Lung (tissue), 11 donors: ENCODE measurements at regions not wholly inside any gene's neighbourhood (a gene's known extent, or its start where the extent isn't known, plus 50 kb on each side); places are given as distances from the start of the nearest gene placed in this dataset.

ENCODE experiments used
- ATAC-seq: fragments of 200-7000 bp; cut with Tn5 transposase; one replicate; pipeline ENCODE4 v1.9.1; 2020; ENCODE audit warnings: moderate number of reproducible peaks; ENCODE audit not compliant: insufficient read depth, low FRiP score
- DNase-seq, 3 donors: peaks; one replicate each; pipeline ENCODE4 v3.0.0-alpha.2; 2013 to 2017
- H3K27ac ChIP-seq, 2 donors: one replicate each; pipeline ENCODE4 v1.5.1; 2013; ENCODE audit warnings: mild to moderate bottlenecking in 2 of 2, moderate library complexity in 2 of 2, control low read depth in 1 of 2, inconsistent platforms in 1 of 2, low read depth in 1 of 2, low read length in 1 of 2
- H3K27me3 ChIP-seq, 3 donors: one replicate each; pipeline ENCODE4 v1.5.1; 2013; ENCODE audit warnings: low read length in 2 of 3; ENCODE audit not compliant: control insufficient read depth in 3 of 3, insufficient read depth in 3 of 3
- H3K36me3 ChIP-seq, 4 donors: one replicate each; pipeline ENCODE4 v1.5.1; 2013; ENCODE audit warnings: low read length in 4 of 4, mild to moderate bottlenecking in 1 of 4, moderate library complexity in 1 of 4; ENCODE audit not compliant: control insufficient read depth in 4 of 4, insufficient read depth in 4 of 4
- H3K4me1 ChIP-seq, 5 donors: one replicate each; pipeline ENCODE4 v1.5.1; 2013; ENCODE audit warnings: low read length in 5 of 5, mild to moderate bottlenecking in 2 of 5, moderate library complexity in 1 of 5; ENCODE audit not compliant: control insufficient read depth in 5 of 5, insufficient read depth in 5 of 5
- H3K4me3 ChIP-seq: one replicate; pipeline ENCODE4 v1.5.1; 2013; ENCODE audit warnings: mild to moderate bottlenecking, control low read depth, moderate library complexity
- H3K9ac ChIP-seq, 2 donors: one replicate each; pipeline ENCODE4 v1.5.1; 2013; ENCODE audit warnings: low read length in 2 of 2, control low read depth in 1 of 2; ENCODE audit not compliant: insufficient read depth in 1 of 2
- H3K9me3 ChIP-seq, 4 donors: one replicate each; pipeline ENCODE4 v1.5.1; 2013; ENCODE audit warnings: low read length in 3 of 4, mild to moderate bottlenecking in 1 of 4, moderate library complexity in 1 of 4; ENCODE audit not compliant: control insufficient read depth in 4 of 4, insufficient read depth in 3 of 4
- WGBS, 2 donors: extraction: QIAGEN DNeasy Blood & Tissue Kit; methylation state at CpG; one replicate each; pipeline ENCODE4 v1.1.7; 2013; 5-methylcytosine and 5-hydroxymethylcytosine counted together
- TF ChIP-seq, protein P1 (sequence below): IDR thresholded peaks from 2 replicates; pipeline ENCODE4 v1.5.1; 2012; ENCODE audit warnings: mild to moderate bottlenecking; ENCODE audit errors: control extremely low read depth, extremely low read depth
- donor health status: control.
- donor health status: control.
- donor health status: Bipolar disorder and iron deficiency.
- donor health status: healthy.
- donor health status: DM: yes; HTN: yes; CAD: no.

DNA sequence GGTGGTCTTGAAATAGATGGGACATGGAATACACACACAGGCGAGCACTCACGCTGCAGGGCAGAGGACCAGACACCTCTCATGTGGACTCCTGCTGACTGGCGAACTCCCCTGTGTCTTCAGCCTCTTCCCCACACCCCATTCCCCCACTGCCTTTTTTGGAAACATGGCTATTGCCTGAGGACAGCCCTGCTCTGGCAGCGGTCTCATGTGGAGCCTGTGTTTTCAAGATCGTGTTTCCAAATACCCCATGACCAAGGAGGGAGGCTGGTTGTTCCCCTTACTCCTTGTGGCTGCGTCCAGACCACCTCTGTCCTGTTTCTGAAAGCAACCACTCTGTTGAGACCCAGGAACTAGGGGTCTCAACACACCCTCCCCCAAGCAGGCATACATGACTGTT lies 119.4 kb downstream of the C1orf94 start:
- H3K9me3 ChIP-seq: no peaks in the 10 kb centered on the region
- ATAC-seq (no peak), DNase-seq (no peak)
- WGBS, 2 donors: 70 to 74% methylated on average over 6 of the region's 6 CpGs
- H3K9ac ChIP-seq: no peak overlapping the region
- H3K27ac ChIP-seq: no peak overlapping the region
- TF ChIP-seq, protein P1, sequence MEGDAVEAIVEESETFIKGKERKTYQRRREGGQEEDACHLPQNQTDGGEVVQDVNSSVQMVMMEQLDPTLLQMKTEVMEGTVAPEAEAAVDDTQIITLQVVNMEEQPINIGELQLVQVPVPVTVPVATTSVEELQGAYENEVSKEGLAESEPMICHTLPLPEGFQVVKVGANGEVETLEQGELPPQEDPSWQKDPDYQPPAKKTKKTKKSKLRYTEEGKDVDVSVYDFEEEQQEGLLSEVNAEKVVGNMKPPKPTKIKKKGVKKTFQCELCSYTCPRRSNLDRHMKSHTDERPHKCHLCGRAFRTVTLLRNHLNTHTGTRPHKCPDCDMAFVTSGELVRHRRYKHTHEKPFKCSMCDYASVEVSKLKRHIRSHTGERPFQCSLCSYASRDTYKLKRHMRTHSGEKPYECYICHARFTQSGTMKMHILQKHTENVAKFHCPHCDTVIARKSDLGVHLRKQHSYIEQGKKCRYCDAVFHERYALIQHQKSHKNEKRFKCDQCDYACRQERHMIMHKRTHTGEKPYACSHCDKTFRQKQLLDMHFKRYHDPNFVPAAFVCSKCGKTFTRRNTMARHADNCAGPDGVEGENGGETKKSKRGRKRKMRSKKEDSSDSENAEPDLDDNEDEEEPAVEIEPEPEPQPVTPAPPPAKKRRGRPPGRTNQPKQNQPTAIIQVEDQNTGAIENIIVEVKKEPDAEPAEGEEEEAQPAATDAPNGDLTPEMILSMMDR: no peak
- peaks cover 0 to 4% (median 0%) of the 10 kb centered on the region in 3 donors for H3K27me3 ChIP-seq
- no peaks in the 10 kb centered on the region for H3K36me3 ChIP-seq
- H3K4me1 ChIP-seq: no peaks in the 10 kb centered on the region
- no peak overlapping the region for H3K4me3 ChIP-seq

DNA sequence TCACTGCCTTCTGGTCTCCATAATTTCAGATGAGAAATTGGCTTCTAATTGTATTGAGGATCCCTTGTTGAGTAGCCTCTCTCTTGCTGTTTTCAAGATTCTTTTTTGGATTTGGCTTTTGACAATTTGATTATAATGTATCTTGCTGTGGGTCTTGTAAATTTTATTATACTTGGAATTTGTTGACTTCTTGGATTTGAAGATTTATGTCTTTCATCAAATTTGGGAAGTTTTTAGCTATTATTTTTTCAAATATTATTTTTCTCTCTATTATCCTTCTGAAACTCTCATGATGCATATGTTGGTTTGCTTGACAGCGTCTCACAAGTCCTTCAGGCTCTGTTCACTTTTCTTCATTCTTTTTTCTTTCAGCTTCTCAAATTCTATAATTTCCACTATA lies 126.1 kb downstream of the C1orf94 start:
- no peak for DNase-seq
- ATAC-seq: no peak
- H3K36me3 ChIP-seq: no peaks in the 10 kb centered on the region
- H3K9me3 ChIP-seq: peaks cover 0 to 4% (median 3%) of the 10 kb centered on the region in 4 donors
- H3K27me3 ChIP-seq: peaks cover 0 to 3% (median 0%) of the 10 kb centered on the region in 3 donors
- H3K4me1 ChIP-seq: peaks cover 0 to 3% (median 0%) of the 10 kb centered on the region in 5 donors
- no peak overlapping the region for H3K27ac ChIP-seq
- H3K9ac ChIP-seq: no peak overlapping the region
- 96 to 97% methylated on average over 1 of the region's 1 CpG for WGBS, 2 donors
- no peak overlapping the region for H3K4me3 ChIP-seq
- TF ChIP-seq, protein P1: no peak

DNA sequence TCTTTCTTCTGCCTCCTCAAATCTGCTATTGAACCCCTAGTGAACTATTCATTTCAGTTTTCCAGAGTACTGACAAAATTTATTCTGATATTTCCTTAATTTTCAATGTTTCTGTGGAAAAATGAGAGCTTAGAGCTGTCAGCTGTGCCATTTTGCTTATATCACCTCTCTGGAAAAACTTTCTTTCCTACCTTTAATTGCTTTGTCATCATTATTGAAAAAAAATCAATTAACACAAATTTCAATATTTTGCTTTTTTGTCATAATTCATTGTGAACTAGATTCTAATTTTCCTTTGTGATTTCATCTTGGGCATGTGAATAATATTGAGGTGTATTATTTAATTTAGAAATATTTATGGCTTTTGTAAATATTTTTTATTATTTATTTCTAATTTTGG lies 126.5 kb downstream of the C1orf94 start:
- TF ChIP-seq, protein P1: no peak
- H3K4me3 ChIP-seq: no peak overlapping the region
- peaks cover 0 to 3% (median 0%) of the 10 kb centered on the region in 3 donors for H3K27me3 ChIP-seq
- no peak for ATAC-seq
- DNase-seq: no peak
- H3K4me1 ChIP-seq: peaks cover 0 to 3% (median 0%) of the 10 kb centered on the region in 5 donors
- no peaks in the 10 kb centered on the region for H3K36me3 ChIP-seq
- no peak overlapping the region for H3K27ac ChIP-seq
- H3K9ac ChIP-seq: no peak overlapping the region
- H3K9me3 ChIP-seq: peaks cover 0 to 4% (median 3%) of the 10 kb centered on the region in 4 donors

DNA sequence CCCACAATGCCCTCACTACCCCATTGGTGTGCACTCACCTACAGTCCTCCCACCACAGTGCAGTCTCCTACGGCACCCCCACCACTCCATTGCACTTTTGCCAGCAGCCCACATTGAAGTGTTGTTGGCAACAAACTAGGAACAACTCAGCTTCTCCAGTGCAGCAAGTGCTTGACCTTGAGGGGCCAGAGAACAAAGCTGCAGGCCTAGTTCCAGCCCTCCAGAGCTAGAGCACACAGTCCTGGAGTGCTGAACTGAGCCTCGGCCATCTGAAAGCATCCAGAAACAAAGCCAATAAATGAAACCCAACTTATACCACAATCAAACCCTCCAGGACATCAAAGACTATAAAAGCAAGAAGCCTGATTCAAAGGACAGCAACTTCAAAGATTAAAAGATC lies 129.9 kb downstream of the C1orf94 start:
- WGBS, 2 donors: 54 to 87% methylated on average over 2 of the region's 2 CpGs
- Histone ChIP-seq H3K9ac (no peak overlapping the region), H3K27ac (no peak overlapping the region), H3K9me3 (peaks cover 0 to 9% (median 6%) of the 10 kb centered on the region in 4 donors), H3K27me3 (peaks cover 0 to 3% (median 0%) of the 10 kb centered on the region in 3 donors), H3K36me3 (no peaks in the 10 kb centered on the region), H3K4me1 (peaks cover 0 to 3% (median 0%) of the 10 kb centered on the region in 5 donors), H3K4me3 (no peak overlapping the region)
- no peak for DNase-seq
- ATAC-seq: no peak
- TF ChIP-seq, protein P1: no peak
